ENCODE measurements at regions not wholly inside any gene's neighbourhood (a gene's known extent, or its start where the extent isn't known, plus 50 kb on each side); places are given as distances from the start of the nearest gene placed in this dataset.

- Histone ChIP-seq H3K9me2 (replicated peaks; ENCODE audit: insufficient read depth, low read length) (no peaks in the 10 kb centered on the region), H3K79me2 (ENCODE audit: insufficient read depth, low read length) (no peaks in the 10 kb centered on the region), H3K27me3 (ENCODE audit: low read length) (no peaks in the 10 kb centered on the region), H3K4me2 (ENCODE audit: low read depth, low read length, poor library complexity, severe bottlenecking) (no peak overlapping the region), H3K9me3 (ENCODE audit: insufficient read depth, low read length) (no peaks in the 10 kb centered on the region), H3F3A (ENCODE audit: insufficient read depth) (no peaks in the 10 kb centered on the region), H3K4me3 (ENCODE audit: insufficient read depth, low read length, poor library complexity, severe bottlenecking) (no peak overlapping the region), H4K20me1 (ENCODE audit: low read depth, low read length) (no peaks in the 10 kb centered on the region), H2AFZ (ENCODE audit: low read depth, low read length, severe bottlenecking) (no peak overlapping the region), H3K36me3 (ENCODE audit: low read length) (no peaks in the 10 kb centered on the region), H3K9ac (ENCODE audit: low read length) (no peak overlapping the region), H3K27ac (ENCODE audit: low read depth, low read length) (no peak overlapping the region)
- no peak for TF ChIP-seq EZH2phosphoT487 (conservative IDR thresholded peaks at IDR 0.05; ENCODE audit: low read length)
- TF ChIP-seq, protein P1, sequence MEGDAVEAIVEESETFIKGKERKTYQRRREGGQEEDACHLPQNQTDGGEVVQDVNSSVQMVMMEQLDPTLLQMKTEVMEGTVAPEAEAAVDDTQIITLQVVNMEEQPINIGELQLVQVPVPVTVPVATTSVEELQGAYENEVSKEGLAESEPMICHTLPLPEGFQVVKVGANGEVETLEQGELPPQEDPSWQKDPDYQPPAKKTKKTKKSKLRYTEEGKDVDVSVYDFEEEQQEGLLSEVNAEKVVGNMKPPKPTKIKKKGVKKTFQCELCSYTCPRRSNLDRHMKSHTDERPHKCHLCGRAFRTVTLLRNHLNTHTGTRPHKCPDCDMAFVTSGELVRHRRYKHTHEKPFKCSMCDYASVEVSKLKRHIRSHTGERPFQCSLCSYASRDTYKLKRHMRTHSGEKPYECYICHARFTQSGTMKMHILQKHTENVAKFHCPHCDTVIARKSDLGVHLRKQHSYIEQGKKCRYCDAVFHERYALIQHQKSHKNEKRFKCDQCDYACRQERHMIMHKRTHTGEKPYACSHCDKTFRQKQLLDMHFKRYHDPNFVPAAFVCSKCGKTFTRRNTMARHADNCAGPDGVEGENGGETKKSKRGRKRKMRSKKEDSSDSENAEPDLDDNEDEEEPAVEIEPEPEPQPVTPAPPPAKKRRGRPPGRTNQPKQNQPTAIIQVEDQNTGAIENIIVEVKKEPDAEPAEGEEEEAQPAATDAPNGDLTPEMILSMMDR (IDR thresholded peaks at IDR 0.05; ENCODE audit: insufficient read depth, low read length, poor library complexity, severe bottlenecking), result no peak
These were observed 301.7 kb upstream of the KAZN start for GRCh38 chr1:14296795-14297194.

DNA sequence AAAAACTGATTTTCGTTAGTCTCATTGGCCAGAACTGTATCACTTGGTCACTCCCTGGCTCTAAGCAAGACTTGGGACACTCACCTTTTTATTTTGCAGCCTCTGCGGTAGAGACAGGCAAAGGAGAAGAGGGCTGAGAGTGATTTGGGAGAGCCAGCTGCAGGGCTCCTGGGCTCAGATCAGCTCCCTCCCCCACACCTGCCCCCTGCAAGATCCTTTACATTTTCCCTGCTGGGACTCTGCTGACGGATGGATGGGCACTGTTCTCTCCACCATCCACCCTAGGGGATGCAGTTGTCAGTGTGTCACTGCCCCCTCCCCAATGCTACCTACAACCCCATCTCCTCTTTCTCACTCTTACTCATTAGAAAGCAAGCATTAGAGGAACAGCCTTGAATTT is 301.1 kb upstream of the KAZN start:
- H3K27ac ChIP-seq (ENCODE audit: low read depth, low read length), result no peak overlapping the region
- no peaks in the 10 kb centered on the region for H3K9me2 ChIP-seq (replicated peaks; ENCODE audit: insufficient read depth, low read length)
- H2AFZ ChIP-seq (ENCODE audit: low read depth, low read length, severe bottlenecking), result no peak overlapping the region
- no peaks in the 10 kb centered on the region for H3K9me3 ChIP-seq (ENCODE audit: insufficient read depth, low read length)
- H3F3A ChIP-seq (ENCODE audit: insufficient read depth), result no peaks in the 10 kb centered on the region
- no peak overlapping the region for H3K4me2 ChIP-seq (ENCODE audit: low read depth, low read length, poor library complexity, severe bottlenecking)
- no peaks in the 10 kb centered on the region for H3K79me2 ChIP-seq (ENCODE audit: insufficient read depth, low read length)
- TF ChIP-seq, protein P1 (IDR thresholded peaks at IDR 0.05; ENCODE audit: insufficient read depth, low read length, poor library complexity, severe bottlenecking), result no peak
- no peak for TF ChIP-seq EZH2phosphoT487 (conservative IDR thresholded peaks at IDR 0.05; ENCODE audit: low read length)
- no peaks in the 10 kb centered on the region for H4K20me1 ChIP-seq (ENCODE audit: low read depth, low read length)
- H3K36me3 ChIP-seq (ENCODE audit: low read length), result no peaks in the 10 kb centered on the region
- H3K4me3 ChIP-seq (ENCODE audit: insufficient read depth, low read length, poor library complexity, severe bottlenecking), result no peak overlapping the region
- no peak overlapping the region for H3K9ac ChIP-seq (ENCODE audit: low read length)
- H3K27me3 ChIP-seq (ENCODE audit: low read length), result no peaks in the 10 kb centered on the region

DNA sequence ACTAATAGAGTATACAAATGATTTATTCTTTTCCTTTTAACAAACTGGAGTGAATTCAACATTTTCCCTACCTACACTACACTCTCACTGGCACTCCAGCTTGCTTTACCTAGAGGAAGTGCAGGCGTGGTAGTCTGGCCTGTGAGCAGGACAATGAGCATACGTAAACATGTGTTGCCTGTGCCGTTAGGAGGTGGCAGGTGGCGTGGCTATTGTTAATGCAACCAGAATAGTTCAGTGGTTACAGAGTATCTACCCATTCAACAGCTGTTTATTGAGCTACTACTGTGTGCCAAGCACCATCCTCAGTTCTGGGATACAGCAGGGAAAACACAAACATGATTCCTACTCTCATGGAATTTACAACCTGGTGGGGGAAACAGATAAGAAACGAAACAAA is 299.7 kb upstream of the KAZN start:
- H3K9me3 ChIP-seq (ENCODE audit: insufficient read depth, low read length), result no peaks in the 10 kb centered on the region
- no peaks in the 10 kb centered on the region for H3K9me2 ChIP-seq (replicated peaks; ENCODE audit: insufficient read depth, low read length)
- H3K4me2 ChIP-seq (ENCODE audit: low read depth, low read length, poor library complexity, severe bottlenecking), result no peak overlapping the region
- no peaks in the 10 kb centered on the region for H4K20me1 ChIP-seq (ENCODE audit: low read depth, low read length)
- H3F3A ChIP-seq (ENCODE audit: insufficient read depth), result no peaks in the 10 kb centered on the region
- H3K36me3 ChIP-seq (ENCODE audit: low read length), result no peaks in the 10 kb centered on the region
- no peak overlapping the region for H3K9ac ChIP-seq (ENCODE audit: low read length)
- H3K79me2 ChIP-seq (ENCODE audit: insufficient read depth, low read length), result no peaks in the 10 kb centered on the region
- H3K27ac ChIP-seq (ENCODE audit: low read depth, low read length), result no peak overlapping the region
- no peak overlapping the region for H2AFZ ChIP-seq (ENCODE audit: low read depth, low read length, severe bottlenecking)
- H3K4me3 ChIP-seq (ENCODE audit: insufficient read depth, low read length, poor library complexity, severe bottlenecking), result no peak overlapping the region
- H3K27me3 ChIP-seq (ENCODE audit: low read length), result no peaks in the 10 kb centered on the region
- TF ChIP-seq, protein P1 (IDR thresholded peaks at IDR 0.05; ENCODE audit: insufficient read depth, low read length, poor library complexity, severe bottlenecking), result no peak
- no peak for TF ChIP-seq EZH2phosphoT487 (conservative IDR thresholded peaks at IDR 0.05; ENCODE audit: low read length)

All from SU-DHL-6 (cell line).